IPS-NIHi11 (cell line): ENCODE measurements at regions not wholly inside any gene's neighbourhood (a gene's known extent, or its start where the extent isn't known, plus 50 kb on each side); places are given as distances from the start of the nearest gene placed in this dataset.
"Not testable (repeated sequence)": the region's sequence is repeated elsewhere in the genome, so short reads cannot be mapped to it uniquely, and the experiment has no call there.

Experiments
- DNase-seq: peaks from one replicate; pipeline ENCODE4 v3.0.0; 2012; ENCODE audit warnings: mixed read lengths, low spot score

DNA sequence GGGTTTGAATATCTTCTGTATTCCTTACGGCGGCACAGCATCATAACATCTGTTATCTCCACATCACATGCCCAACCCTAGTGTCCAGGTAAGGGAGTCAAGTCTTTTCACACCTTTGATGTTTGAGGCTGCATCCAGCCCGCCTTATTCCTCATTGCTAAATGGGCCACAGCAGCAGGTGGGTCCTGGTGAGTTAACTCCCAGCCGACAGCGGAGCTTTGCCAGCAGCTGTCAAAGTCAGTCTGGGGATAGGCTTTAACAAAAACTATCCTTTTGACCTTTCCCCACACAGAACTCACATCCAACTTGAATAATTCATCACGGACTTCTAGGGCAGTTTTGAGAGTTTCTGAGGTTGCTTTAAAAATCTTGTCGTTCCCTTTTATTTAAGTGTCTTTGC lies 235.1 kb downstream of the DLEU7 start:
- no peak for DNase-seq

DNA sequence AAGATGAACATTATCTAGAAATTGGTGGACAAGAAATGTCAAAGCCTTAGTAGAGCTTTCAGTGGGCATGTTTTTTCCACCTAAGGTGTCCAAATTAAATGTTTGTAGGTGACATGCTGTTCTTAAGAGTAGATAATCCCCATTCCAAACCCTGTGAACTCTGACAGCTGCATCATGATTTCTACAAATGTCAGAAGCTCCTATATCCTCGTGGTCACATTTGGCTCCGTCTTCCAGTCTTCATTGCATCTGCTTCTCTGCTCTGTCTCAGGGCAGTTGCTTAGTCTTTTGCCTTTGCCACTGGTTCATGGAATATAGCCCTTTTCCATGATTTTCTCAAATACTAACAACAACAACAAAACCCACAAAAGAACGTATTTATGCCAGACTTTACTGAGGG lies 234.5 kb downstream of the DLEU7 start:
- no peak for DNase-seq

DNA sequence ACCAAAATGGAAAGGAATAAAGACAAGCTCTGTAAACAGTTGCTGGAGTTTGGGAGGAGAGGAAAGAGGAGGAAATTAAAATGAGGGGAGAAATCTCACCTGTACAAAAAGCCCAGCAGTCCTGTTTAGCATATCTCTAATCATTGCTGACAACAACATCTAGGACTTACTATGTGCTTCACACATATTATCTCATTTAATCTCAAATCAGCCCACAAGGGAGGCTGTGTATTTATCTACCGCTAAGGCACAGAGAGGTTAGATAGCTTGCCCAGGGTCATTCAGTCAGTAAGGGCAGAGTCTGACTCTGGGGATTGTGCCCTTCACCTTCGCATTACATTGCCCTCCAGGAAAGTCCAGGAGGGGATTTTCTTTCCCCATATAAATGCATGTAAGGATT lies 233.3 kb downstream of the DLEU7 start:
- no peak for DNase-seq

DNA sequence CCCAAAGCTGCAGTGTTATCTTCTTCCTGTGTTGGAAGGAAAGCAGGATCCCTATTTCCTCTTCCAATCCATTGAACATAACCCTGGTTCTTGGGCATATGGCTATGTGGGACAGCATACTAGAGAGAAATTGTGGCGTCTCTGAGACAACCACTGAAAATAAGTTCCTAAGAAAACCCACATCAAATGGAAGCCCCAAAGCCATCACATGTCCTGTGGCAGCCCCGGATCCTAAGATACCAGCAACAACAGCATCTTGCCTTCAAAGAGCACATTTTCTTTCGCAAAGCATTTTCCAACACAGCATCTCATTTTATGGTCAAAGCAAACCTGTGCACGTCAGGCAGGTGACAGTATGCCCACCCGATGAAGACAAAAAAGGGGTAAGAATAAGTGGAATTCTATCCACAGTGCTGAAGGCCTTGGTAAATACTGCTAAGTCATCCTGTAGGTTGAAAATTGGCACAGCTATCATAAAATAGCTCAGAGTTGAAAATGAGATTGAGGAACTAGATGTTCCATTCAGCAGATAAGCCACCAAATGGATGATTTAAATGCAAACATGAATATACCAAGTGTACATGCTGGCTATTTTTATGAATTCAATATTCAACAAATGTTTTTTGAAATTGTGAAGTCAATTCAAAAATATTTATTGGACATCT lies 232.2 kb downstream of the DLEU7 start:
- no peak for DNase-seq

DNA sequence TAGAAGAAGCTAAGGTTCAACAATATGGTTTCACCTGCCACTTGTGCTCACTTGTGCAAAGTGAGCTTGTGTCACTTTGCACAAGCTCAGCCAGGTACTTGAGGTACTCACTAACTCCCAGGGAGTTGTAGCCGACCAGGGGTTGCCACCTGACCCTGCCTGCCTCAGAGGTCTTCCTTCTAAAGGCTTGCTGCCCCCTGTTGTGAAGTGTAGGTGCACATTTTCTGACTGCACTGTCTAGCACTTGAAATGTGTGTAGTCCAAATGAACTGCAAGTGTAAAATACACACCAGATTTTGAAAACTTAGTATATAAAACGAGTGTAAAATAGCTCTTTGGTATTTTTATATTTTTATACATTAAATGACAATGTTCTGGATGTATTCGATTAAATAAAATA lies 230.8 kb downstream of the DLEU7 start:
- DNase-seq = no peak

DNA sequence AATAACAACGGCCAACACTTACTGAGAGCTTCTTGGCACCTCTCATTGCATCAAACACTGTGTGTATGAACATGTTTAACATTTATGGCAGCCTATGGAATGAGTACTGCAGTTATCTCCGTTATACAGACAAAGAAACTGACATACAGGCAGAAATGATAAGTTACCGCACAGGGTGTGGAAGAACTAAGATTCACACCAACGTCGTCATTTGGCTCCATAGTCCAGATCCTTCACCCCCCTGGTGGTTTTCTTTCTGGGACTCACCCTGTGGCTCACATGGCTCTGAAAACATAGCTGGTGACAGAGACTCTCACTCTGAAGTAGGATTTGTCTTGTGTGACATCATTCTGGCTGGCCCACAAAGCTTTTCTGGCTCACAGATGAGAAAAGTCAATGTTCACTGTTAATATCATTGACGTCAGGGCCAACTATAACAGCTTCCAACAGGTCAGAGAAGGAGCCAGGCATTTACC lies 230.1 kb downstream of the DLEU7 start:
- DNase-seq = no peak

DNA sequence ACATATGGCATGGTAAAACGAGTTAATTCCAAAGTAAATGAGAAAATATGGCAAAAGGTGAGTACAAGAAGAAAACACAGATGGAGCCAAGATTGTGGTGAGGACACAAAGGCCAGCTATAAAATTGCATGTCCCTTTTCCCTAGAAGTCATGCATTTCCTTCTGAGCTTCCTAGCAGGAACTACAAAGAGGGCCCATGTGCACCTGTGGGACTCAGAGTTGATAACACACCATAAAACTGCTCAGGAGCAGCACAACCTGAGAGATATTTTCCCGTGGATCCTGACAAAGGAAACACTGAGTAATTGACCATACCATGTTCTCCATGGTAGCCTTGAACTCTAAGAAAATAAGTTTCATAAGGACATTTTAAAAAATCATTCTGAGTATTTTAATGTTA lies 228.3 kb downstream of the DLEU7 start:
- no peak for DNase-seq

DNA sequence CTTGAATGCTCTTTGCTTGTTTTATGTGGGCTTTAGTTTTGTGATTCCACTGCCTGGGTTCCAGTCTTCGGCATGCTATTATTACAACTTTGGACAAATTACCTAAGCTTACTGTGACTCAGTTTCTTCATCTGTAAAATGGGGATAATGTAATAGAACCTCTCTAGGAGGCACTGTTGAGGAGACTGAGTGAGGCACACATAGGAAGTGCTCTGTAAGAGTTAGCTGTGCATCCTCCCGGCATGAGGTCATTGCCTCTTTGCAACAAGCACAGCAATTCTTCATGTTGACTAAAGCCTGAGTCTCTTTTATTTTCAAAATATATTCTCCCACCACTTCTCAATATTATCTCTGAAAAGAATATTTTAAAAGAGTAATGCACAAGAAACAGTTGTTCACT lies 227.4 kb downstream of the DLEU7 start:
- DNase-seq = no peak

DNA sequence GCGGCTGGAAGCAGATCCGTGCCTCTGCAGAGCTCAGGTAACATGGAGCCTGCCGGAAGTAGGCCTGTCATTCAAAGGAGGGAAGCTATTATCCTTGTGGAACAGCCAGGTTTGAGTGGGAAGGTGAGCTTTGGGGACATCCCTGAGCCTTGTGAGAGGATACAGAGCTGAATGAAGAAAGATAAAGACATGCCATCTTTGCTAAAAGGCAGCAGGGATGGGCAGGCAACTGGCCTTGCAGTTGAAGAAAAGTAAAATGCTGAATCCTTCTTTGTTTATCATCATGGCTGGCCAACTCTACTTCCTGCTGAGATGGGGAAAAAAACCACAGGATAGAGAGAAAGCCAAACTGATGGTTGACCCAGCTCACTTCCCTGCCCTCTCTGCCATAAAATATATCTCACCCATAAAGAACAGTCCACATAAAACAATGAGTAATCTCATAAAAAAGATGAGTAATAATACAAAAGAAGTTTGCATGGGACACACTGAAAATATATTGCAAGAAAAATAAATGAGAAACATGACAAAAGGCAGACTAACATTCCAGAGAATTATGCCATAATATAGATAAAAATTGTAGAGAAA lies 226.3 kb downstream of the DLEU7 start:
- DNase-seq = no peak

DNA sequence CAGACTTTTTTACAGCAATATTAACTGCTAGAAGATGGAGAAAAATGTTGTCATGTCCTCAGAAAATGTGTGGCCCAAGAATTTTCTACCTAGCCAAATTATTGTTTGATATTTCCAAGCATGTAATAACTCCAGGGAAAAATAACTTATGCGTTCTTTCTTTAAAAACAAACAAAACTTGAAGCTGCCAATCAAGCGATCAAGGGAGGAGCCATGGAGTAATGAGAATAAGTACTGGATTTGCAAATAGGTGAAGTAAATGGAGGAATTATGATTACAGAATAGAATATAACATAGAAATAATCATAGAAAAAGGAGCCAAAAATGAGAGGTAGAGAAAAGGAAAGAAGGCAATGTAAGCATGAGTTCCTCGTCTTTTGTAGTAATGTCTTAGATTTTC lies 225.3 kb downstream of the DLEU7 start:
- no peak for DNase-seq

DNA sequence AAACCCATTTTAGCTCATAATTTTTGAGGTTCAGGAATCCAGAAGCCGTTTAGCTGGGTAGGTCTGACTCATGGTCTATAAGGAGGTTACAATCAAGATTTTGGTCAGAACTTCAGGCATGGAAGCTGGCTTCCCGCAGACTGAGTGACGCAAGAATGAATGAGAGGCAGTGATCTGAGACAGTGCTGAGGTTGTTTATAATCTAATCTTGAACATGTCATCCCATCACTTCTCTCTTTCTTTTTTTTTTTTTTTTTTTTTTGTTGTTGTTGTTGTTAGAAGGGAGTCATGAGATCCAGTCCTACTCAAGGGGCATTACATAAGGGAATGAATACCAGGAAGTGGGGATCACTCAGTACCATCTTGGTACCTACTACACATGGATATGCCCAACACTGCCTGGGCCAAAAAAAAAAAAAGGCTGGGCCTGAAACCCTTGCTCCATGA lies 217.4 kb downstream of the DLEU7 start:
- DNase-seq = no peak

DNA sequence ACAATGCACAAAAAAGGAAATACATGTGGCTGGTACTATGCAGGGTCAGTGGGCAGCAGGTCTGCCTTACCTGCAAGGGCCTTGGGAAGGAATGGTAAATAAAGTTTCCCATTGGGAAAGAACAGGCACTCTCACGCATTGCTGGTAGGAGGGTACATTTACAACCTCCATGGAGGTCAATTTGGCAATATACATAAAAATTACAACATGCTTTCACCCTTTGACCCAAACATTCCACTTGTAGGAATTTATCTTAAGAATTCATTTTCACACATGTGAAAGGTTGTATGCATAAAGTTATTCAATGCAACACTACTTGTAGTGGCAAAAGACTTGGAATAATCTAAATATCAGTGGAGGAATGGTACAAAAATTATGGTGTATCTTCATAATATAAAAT lies 216.4 kb downstream of the DLEU7 start:
- DNase-seq = no peak

DNA sequence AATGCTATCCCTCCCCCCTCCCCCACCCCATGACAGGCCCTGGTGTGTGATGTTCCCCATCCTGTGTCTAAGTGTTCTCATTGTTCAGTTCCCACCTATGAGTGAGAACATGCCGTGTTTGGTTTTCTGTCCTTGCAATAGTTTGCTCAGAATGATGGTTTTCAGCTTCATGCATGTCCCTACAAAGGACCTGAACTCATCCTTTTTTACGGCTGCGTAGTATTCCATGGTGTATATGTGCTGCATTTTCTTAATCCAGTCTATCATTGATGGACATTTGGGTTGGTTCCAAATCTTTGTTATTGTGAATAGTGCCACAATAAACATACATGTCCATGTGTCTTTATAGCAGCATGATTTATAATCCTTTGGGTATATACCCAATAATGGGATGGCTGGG lies 215.0 kb downstream of the DLEU7 start:
- DNase-seq = not testable (repeated sequence)

DNA sequence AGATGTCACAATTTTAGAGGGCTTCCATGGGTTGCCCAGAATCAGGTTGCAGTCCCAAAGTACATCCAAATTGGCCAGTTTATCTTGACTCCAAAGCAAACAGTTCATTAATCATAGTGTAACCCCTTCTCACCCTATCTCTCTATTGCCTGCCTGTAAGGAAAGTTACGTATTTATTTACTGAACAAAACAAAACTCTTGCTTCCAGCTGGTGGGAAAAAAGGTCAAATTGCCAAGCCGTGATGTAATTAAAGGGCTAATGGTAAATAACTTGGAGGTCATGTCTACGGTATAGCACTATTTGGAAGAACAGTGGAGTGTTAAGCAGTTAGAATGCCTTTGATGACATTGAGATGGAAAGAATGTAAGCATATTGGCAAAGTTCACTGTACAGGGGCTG lies 214.0 kb downstream of the DLEU7 start:
- DNase-seq = no peak

DNA sequence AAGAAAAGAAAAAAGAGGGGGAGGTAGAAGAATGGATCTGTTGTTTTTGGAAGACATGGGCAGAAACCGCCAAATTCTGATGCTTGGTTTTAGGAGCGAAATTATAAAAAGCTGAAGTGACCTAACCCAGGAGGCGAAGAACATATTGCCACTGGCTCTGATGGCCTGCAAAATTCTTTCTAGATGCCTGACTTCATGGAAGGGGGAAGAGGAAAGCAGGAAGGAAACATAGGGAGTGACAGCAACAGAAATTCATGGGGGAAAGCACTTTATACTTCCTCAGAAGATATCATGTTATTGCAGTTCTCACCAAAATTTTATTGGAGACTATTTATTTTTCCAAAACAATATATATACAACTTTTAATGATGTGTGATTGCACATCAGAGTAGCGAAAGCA lies 213.5 kb downstream of the DLEU7 start:
- no peak for DNase-seq

DNA sequence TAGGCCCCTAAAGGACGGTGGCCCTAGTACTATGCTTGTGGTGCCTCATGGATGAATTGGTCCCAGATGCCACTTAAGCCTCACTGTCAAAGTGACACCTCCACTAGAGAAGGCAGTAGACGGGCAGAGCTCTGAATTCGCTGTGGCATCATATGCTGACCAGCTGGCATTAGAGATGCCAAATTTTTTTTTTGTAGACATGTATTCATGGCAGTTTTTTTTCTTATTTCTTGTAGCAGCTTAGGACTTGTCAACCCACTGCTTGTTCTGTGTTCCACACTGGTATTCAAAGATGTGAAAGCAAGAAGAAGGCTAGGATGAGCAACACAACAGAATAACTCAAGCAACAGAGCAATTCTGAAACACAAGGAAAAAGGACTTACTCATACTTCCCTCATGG lies 212.5 kb downstream of the DLEU7 start:
- no peak for DNase-seq

DNA sequence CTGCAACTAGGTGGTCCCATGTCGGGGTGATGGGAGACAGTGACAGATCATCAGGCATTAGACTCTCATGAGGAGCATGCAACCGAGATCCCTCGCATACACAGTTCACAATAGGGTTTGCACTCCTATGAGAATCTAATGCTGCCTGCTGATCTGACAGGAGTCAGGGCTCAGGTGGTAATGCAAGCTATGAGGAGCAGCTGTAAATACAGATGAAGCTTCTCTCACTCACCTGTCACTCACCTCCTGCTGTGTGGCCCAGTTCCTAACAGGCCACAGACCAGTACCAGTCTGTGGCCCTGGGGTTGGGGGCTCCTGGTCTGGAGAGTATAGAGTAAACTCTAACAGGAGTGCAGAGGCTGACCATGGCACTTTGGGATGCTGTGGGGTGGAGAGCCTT lies 209.2 kb downstream of the DLEU7 start:
- DNase-seq = no peak

DNA sequence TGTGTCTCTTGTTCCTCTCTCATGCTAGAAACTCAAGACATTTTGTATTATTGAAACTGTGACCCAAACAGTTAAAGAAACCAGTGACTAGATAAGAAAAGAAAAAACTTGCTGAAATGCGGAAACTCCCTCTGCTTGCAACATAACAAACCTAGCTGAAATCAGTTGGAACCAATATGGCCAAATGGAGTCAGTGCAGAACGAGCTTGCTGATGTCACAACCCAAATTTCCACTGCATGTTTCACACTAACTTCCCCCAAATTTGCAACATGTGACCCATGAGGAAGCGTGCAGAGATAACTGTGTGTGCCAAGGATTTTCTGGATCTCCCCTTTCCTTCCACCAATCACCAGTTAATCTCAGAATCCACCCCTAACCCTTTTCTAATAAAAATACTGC lies 208.0 kb downstream of the DLEU7 start:
- DNase-seq = no peak

DNA sequence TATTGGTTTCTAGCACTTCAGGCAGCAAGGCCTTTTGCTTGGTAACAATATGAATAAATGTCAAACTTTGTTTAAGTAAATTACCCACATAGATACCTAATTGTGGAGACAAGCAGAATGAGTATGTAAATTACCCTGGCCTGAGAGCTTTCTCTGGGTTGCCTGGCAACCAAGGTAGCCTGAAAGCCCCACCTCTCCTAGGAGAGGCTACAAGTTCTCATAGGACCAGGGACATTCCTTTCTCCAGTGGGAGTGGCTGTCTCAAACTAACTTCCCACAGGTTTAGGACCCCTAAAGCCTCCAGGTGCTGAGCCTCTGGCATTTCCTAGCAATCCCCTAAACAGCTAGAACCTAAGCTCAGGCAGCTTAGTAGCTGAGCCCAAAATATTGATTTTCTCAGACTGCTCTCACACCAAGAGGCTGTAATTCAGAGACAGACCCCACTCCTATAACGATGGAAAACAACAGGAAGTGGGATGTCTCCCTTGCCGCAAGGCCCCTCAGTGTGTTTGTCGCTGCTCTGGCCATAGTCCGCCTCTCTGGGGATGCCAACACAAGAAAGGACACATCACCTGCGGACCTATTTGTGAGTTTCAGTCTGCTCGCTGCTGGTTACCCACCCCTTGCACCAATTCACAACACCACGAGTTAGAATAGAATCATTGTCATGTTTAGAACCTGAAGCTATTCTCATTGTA lies 207.3 kb downstream of the DLEU7 start:
- DNase-seq = peak; percentile 80

DNA sequence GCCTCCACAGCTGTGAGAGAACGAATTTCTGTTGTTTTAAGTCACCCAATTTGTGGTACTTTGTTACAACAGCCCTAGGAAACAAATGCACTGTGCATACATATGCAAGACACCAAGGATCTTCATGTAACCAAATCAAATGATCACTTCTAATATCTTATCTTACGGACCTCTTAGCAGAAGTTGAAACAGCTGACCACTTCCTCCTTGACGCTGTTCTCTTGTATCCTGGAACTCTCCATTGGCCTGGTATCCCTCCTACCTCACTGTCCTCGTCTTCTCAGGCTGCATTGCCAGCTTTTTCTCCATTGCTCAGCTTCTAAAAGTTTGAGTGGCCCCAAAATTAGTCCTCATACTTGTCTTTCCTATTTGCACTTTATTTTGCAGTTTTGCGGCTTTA lies 200.4 kb downstream of the DLEU7 start:
- DNase-seq = no peak

DNA sequence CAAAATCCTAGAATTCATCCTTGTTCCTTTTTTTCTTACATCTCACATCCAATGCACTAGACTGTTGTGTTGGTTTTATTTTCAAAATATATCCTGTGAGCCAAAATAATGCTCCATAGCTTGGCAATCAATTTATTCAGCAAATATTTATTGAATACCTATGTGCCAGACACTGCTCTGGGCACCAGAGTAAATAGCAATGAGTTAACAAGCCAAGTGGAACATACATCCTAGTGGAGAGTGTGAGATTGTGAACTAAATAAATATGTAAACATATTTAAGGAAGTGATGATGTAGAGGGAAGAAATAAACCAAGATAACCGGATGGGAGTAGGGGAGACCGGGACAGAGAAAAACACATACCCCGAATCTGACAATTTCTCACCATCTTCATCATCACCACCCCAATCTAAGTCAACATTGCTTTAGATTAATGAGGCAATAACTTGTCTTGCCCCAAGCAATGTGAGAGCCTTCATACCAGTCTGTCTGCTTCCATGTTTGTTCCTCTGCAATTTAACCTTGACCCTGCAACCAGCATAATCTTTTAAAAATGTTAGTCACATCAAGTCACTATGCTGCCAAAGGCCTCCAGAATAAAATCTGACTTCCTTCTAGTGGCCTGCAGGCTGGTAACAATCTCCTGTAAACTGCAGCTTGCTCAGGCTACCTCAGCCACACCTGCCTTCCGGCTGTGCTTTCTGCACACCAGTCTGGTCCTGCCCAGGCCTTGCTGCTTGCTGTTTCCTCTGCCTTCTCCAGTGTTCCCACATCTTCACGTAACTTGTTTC lies 199.2 kb downstream of the DLEU7 start:
- DNase-seq = no peak

DNA sequence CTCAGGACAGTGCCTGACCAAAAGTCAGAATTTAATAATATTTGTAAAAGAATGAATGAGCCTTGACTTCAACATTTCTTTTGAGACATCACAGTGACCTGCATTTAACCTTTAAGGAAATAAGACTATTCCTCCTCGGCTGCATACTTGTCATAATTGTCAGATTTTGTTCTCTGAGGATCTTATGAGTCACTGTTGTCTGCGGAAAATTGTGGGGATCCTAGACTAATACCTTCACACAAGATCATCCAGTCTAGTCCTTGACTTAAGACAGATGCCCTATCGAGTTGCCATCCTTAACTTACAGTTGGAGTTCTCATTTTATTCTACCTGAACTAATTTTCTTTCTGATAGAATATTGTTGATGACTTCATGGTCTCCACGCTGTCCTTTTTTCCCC lies 198.4 kb downstream of the DLEU7 start:
- DNase-seq = no peak

DNA sequence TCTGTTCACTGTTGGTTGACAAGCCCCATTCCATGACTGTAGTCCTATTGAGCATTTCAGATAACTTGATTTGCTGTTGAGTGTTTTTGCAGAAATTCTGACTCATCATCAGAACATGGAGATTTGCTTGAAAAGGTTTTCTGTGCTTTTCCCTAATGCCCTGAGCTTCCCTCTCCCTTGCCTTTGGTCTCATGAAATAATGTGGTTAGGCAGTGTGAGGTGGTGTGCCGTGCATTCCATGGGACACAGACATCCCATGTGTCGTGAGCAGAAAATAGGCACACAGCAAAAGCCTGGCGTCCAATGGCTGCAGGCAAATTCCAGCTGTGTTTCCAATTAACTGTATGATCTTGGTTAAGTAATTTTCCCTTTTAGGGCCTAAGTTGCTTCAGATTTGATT lies 197.4 kb downstream of the DLEU7 start:
- DNase-seq = no peak
